Activated CD8-positive, alpha-beta memory T cell treated with anti-CD3 and anti-CD28 coated beads for 1 hour (primary cell): ENCODE measurements at regions not wholly inside any gene's neighbourhood (a gene's known extent, or its start where the extent isn't known, plus 50 kb on each side); places are given as distances from the start of the nearest gene placed in this dataset.

Experiments used
- DNase-seq, 2 donors: peaks; one replicate each; pipeline ENCODE4 v3.0.0-alpha.2; 2020; ENCODE audit warnings: low read depth in 1 of 2; ENCODE audit errors: extremely low read depth in 1 of 2

DNA sequence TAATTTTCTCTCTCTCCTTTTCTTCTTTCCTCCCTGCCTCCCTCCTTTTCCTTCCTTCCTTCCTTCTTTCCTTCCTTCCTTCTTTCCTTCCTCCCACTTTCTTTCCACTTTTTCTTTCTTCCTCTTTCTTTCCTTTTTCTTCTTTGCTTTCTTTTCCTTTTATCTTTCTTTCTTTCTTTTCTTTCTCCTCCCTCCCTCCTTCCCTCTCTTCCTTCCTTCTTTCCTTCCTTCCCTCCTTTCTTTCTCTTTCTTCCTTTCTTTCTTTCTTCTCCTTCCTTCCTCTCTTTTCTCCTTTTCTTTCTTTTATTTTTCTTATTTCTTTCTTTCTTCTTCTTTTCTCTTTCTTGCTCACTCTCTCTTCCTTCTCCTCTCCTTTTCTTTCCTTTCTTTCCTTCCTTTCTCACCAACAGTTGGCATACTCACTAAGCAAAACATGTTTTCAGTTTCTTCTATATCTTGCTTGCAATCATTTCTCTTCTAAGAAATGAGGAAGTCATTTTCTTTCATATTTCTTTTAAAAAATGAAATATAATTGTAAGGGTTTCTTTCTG is 97.1 kb upstream of the MAF start:
- DNase-seq: no peak

DNA sequence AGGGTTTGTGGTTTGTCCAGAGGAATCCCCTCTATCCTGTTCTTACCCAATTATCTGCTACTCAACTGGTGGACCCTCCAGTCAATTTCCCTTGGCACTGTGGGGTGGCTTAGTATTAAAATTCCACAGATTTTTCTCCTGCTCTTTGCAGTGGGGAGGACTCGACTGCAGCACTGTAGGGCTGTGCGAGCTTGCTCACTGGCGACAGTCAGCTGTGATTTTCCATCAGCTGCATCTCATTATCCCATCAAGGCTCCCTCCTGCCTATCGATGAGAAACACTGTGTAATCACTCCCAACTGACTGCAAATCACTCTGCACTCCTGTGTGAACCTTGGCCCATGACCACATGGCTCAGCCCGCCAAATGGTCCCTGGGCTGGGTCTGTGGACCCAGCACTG is 90.5 kb upstream of the MAF start:
- no peak for DNase-seq

DNA sequence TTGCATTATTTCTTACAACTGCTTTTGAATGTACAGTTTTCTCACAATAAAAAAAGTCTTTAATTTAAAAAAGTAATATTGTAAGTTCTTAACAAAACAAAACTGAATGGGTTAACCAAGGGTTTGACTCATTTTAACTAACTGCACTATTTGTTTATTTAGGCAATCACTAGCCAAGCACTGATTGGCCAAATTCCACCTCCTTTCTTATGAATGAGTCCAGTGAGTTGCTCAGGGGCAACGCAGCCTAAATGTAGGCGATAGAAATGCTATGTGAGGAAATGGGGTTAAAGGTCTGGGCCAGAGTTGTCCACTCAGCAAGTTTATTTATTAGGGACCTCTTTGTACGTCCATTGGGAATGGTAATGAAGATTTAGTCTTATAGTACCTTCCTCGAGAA is 89.6 kb upstream of the MAF start:
- DNase-seq: no peak

DNA sequence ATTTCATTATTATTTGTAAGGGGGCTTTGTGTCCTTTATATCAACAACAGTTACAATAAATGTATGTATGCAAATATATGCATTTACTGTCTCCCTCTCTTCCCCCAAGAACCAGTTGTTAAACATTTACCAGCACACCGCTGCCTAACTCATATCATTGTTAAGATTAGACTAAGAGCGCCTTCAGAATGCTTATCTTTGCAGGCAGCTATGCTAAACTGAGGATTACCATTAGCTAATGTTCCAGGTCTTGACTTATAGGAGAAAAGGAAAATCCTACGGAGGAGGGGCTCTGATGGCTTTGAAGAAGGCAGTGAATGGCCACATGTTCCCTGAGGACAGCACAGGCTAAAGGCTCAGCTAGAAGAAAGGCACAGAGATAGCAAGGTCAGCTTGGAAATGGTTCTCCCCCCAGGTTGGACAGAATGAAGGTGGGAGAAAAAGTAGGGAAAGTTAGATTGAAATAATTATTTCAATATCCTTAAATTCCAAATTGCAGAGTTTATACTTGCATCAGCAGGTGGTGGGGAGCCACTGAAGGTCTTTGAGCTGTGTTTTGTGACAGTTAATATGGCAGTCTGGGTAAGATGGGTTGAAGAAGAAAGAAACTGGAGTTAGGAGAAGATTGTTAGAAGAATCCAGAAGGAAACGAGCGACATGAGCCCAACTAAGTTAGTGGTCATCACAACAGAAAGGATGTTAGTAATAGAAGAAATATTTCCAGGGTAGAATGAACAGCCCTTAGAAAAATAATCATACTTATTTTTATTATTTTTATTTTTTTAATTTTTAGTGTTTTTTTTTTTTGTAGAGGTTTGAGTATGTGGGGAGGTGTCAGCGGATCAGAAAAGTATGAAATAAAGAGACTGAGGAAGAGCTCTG is 87.0 kb upstream of the MAF start:
- DNase-seq: no peak

DNA sequence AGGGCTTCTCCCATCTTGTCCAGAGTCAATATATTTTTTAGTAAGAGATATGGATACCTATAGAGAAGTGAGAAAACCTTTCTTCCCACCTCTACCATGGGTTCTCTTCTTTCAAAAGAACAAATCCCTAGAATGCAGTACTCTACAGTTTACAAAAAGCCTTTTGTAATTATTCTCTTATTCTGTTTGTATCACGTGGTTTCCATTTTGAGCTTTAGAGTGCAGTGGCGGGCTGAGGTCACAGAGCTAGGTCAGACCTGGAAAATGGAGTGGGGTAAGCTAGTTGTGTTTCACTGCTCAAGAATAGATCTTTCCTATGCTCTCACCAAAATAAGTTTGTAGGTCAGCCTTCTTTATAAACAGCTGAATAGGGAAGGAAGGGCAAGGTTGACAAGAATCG is 85.3 kb upstream of the MAF start:
- no peak for DNase-seq

DNA sequence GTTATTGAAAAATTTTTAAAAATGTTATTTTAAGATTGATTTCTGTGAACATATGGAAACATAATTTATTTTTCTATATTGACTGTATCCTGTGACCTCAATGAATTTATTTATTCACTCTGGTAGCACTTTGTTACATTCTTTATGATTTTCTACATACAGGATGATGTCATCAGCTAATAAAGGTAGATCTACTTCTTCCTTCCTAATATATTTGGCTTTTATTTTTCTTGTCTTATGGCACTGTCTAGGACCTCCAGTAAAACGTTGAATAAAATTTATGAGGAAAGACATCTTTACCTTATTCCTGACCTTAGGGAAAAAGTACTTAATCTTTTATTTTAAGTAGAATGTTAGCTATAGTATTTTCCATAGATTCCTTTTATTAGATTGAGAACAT is 78.8 kb upstream of the MAF start:
- DNase-seq: no peak

DNA sequence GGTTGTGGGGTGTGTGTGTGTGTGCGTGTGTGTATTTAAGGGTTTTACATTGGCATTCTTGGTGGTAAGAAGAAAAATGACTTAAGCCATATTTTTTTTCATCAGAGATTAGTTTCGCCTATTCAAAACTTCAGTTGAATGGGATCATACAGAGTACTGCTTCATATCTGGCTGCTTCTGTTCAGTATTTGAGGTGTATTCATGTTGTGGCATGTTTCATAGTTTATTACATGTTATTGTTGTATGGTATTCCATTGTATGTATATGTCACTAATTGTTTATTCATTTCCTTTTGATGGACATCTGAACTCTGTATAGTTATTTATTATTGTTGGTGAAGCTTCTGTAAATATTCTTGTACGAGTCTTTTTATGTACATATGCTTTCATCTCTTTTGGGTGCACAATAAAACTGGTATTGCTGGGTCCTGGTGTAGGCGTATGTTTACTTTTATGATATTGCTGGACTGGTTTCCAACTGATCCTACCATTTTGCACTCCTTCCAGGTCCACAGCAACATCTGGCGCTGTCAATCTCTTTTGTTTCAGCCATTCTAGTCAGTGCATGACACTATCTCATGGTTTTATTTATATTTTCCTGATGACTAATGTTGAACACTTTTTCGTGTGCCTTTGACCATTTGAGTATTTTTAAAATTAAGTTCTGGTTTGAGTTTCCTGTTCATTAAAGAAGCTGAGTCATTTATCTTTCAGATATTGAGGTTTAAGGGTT is 77.4 kb upstream of the MAF start:
- no peak for DNase-seq

DNA sequence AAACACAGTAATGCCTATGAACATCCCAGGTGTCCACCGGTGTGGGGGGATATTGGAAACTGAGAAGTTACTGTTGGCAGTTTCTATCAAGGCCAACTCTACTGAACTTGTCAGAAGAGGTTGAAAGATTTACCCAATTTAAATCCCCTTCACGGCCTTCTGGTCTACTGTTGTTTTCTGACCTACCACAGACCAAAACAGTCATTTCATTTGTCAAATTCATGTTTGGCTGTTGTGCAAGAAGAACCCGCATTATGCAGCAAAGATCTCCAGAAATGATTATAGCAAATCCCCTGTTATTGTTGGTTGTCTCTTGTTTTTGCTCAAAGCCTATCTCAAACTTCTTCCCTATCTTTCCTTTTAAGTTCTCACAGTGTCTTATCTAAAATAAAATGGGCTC is 73.1 kb upstream of the MAF start:
- no peak for DNase-seq

DNA sequence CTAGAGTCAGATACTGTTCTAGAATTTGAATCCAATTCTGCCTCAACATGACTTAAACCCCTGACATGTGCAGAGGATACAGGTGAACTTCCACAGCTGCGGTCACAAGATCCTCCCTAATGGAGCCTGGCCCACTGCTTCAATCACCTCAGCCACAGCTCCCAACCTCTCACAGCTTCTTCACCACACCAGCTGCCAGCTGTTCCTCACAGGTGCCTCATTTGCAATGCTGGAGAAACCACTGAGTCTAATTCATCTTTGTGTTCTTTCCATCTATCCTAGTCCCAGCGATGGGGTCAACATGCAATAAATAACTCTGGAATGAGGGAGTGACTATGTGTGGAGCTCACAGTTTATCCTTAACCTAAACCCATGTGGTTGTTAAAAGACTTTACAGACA is 72.0 kb upstream of the MAF start:
- DNase-seq: no peak

DNA sequence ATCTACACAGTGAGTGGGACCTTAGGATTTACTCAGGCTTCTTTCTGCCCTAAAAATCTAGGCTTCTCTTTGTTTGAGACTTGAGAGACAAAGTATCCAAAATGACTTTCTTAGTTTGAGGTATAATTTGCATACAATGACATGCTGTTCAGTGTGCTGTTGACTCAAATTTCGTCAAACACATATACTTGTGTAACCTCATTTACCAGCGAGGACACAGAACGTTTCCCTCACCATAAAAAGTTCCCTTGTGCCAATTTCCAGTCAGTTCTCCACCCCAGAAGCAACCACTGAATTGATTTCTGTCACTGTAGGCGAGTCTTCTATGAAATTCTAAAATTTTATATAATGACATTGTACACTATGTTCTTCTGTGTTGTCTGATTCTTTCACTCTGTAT is 68.0 kb upstream of the MAF start:
- DNase-seq: no peak

DNA sequence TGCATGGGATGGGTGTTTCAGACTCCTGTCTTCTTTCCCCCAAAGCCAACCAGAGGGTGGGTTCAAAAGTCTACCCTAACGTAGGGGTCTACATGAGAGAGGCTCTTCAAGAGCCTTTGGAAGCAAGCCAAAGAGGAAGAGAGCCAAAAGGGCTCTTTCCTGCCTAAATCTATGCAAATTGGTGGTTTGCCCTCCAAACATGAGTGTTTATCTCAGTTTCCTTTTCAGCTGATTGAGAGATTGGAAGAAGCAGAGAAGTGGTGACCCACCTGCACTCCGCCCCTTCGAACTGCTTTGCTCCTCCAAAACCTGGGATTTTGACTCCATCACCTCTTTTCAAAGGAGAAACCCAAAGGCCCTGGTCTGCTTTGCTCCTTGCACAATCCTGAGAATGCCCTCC is 65.4 kb upstream of the MAF start:
- DNase-seq: no peak

DNA sequence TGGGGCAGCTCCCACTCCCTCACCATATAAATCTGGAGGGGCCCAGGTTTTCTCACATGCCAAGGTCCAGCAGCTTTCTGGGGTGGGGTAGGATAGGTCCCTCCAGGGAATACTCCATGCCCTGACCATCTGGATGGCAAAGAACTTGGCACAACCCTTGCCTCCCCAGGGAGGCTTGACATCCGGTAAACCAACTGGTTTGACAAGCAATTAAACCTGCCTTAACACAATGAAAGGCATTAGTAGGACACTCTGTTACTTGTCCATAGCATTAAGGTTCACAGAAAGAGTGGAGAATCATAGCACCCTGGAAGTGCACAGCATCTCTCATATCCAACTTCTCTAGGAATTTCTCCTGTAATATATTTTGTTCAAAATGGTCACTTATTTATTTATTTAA is 63.9 kb upstream of the MAF start:
- DNase-seq: no peak

DNA sequence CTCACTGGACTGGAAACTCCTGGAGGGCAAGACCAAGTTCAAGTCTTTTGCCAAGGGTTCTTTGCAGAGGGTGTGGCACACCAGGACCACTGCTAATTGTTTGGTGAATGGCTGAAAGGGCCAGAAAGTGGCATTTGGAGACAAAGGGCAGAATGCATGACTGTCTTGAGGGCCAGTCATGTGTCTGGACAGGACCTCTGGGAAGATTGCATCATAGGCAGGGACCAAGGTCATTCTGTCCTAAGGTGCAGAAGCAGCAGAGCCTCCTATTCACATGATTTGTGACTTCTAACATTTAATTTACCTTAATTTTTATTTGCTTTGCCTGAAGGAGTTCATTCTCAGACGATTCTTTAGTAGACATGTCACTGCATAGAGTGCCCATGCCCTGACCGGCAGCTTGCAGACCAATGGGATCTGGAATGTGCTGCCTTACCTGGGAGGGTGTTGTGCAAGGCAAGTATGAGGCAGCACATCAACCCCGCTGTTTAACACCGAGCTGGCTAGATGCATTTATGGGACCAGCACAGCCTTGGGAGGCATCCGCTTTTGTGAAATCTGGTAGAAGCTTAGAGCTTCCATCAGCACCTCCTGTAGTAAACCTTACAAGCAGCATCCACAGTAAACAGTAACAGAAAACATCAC is 62.3 kb upstream of the MAF start:
- DNase-seq: no peak

DNA sequence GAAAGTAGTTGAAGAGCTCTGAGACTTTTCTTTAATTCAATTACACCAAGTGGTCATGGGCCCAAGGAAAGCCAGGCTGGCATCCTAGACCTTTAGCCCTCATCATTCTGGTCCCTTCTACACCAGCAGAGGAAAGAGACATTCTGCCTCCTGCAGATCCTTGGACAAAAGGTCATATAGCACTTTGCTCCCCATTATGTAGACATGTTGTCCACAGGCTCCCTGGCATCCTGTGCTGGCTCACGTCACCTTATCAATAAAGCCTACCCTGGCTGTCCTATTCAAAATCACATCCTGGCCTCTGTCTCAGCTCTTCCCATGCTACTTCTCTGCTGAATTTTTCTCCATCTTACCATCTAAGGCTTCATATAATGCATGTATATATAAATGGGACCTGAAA is 61.6 kb upstream of the MAF start:
- DNase-seq: no peak

DNA sequence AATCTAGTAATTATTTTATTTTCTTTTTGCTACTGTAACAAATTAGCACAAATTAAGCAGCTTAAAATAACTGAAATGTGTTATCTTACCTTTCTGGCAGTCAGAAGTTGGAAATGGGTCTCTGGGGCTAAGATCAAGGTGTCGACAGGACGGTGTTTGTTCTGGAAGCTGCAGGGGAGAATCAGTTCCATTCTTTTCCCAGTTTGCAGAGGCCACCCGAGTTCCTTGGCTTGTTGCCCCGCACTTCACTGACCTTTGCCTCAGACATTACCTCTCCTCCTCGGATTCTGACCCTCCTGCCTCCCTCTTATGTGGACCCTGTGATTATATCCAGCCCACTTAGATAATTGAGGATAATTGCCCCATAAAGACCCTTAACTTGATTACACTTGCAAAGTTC is 61.0 kb upstream of the MAF start:
- no peak for DNase-seq

DNA sequence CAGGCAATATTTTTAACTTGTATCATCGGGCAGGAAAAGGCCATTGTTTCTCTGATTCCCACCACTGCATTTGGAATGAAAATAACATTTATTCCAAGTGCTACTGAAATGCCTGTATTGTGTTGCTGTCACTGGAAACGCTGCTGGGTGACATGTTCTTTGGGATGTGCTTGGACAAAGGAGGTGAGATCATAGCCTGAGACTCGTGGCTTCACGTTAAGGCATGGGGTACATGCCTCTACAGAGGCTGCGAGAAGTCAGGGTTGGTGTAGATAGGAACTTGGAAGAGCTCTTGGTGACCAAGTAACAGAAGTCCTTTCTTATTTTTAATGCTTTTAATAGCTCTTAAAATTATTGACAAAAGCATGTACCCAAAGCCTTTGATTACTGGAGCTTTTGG is 58.8 kb upstream of the MAF start:
- DNase-seq: no peak

DNA sequence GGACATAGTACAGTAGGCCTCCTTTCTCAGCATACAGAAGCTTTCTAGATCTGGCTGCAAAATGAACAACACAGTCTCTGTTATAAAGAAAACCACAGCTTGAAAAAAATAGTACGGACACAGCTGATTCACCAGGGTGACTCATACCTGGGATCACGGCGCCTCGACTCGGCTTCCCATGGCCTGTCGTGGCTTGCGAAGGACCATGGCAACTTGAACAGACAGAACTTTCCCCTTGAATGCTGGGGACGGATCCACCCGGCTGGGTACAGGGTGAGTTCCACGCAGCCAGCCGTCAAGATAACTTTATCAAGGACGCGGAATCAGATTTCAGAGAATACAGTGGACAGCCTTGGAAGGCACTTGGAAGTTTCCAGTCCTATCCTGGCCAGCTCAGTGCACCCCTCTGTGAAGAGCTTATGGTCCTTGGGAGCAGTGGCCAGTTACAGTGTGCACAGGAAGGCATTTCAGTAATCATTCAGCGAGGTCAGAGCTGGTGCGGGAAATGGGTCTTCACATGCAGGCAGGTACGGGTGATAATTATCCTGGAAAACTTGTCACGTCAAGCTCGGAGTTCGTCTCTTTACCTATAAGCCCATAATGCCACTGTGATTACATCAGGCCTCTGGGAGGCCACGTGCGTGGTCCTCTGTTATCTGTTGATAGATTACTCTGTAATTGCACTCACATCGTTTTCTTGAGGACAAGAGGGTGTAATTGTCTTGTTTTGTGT is 57.9 kb upstream of the MAF start:
- DNase-seq: no peak

DNA sequence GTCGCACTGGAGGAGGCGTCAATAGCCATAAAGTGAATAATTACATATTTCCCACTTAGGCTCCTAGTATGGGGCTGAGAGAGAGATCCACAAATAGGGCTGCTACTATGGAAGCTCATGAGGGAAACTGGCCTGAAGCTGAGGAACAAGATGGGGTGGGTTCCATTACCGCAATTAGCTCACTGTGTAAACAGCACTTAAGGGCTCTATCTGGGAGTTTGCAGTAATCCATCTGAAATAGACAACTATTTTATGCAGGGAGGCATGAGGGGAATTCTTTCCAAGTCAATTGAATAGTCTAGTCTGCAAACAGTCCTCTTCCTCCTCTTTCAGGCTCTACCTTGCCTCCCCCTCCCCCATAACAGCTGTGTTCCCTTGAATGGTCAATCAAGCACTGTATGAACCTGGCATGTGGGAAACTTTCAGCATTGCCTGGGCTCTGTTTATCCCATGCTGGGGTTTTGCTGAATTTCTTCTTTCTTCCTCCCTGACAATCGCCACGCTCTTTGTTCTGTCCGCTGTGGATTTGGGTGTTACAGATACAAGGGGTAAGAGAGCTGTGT is 56.1 kb upstream of the MAF start:
- DNase-seq: no peak

DNA sequence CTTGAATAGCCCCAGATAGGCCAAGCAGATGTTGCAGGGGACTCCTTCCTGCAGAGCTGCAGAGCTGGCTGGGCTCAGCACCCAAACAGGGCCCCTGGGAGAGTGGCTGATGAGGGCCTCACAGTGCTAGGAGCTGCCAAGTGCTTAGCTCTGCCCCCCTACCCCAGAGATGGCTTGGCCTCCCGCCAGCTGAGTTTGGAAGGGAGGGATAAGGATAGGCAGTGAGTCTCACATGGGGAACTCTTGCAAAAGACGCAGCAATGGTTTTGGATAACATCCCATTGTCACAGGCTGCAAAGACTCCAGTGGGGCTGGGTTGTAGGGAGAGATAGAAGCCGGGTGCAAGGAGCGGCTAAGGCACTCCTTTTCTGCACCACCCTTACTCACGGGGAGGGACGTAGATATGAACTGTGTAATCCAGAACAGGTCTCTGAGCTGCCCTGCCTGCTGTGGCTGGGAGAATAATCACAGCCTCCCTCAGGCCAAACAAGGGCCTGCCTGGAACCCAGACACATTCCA is 52.9 kb upstream of the MAF start:
- no peak for DNase-seq

DNA sequence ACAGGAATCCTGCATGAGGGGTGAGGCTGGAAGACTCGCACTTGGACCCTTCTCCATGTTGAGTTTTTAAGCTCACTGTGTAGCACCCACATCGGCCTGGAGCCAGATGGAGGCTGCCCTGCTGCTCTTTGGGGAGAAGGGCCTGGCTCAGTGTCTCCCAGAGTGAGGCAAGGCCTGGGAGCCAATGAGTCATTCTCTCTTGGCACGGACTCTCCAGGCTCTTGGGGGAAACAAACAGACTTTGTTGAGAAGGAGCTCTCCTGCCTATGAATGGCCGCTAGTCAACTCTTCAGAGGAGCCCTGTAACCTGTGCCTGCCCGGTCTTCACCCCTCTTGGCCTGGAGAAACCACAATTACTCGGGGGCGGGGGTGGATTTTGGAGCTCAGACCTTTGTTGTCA is 50.8 kb upstream of the MAF start:
- no peak for DNase-seq
